B cell (primary cell): ENCODE measurements at regions not wholly inside any gene's neighbourhood (a gene's known extent, or its start where the extent isn't known, plus 50 kb on each side); places are given as distances from the start of the nearest gene placed in this dataset.

Experiments used
- ATAC-seq: fragments of 200-7000 bp; cut with Tn5 transposase; one replicate; pipeline ENCODE4 v1.10.0; 2021; ENCODE audit warnings: low read depth, mild to moderate bottlenecking, moderate number of reproducible peaks, moderate library complexity
- CTCF ChIA-PET: fragments of 350-600 bp; sonication (Branson Sonifier 250); formaldehyde crosslinking; loops from one replicate; lab custom pipeline; 2021; ENCODE audit warnings: antibody characterized with exemption, inconsistent platforms; lab: Charles Lee
- POLR2A ChIA-PET: fragments of 350-600 bp; sonication (Branson Sonifier 250); formaldehyde crosslinking; loops from one replicate; lab custom pipeline; 2021; ENCODE audit warnings: antibody characterized with exemption; lab: Charles Lee
- DNase-seq: peaks from one replicate; pipeline ENCODE4 v3.0.0; 2013
- H2AFZ ChIP-seq: 2 replicates; pipeline ENCODE4 v1.6.1; 2012; ENCODE audit warnings: mild to moderate bottlenecking, low read depth, low read length; ENCODE audit not compliant: insufficient read depth, poor library complexity, severe bottlenecking
- H3K27ac ChIP-seq, 2 donors: 1 replicate in 1 of 2; 2 replicates in 1 of 2; pipeline ENCODE4 v1.5.1; 2012 to 2013; ENCODE audit warnings: low read length in 2 of 2, mild to moderate bottlenecking in 2 of 2, moderate library complexity in 1 of 2
- H3K27me3 ChIP-seq, 4 experiments: fragments of 200-600 bp in 1 of 4; sonication (generic) in 1 of 4; replicated peaks in 1 of 4; 1 replicate in 2 of 4; 2 replicates in 2 of 4; pipeline versions ENCODE4 v1.6.1 to v1.7.0; 2013 to 2016; ENCODE audit warnings: low read length in 3 of 4, mild to moderate bottlenecking in 2 of 4, mixed read lengths in 1 of 4, moderate library complexity in 1 of 4; ENCODE audit not compliant: insufficient read depth in 4 of 4, control insufficient read depth in 3 of 4; ENCODE audit errors: control extremely low read depth in 1 of 4
- H3K36me3 ChIP-seq, 2 experiments: replicated peaks in 1 of 2; 1 replicate in 1 of 2; 2 replicates in 1 of 2; pipeline versions ENCODE4 v1.6.1 to v1.7.1; 2013; ENCODE audit warnings: low read length in 1 of 2; ENCODE audit not compliant: insufficient read depth in 2 of 2, control insufficient read depth in 1 of 2; ENCODE audit errors: control extremely low read depth in 1 of 2, extremely low read depth in 1 of 2
- H3K4me1 ChIP-seq, 2 donors: fragments of 200-600 bp in 1 of 2; sonication (generic) in 1 of 2; 1 replicate in 1 of 2; 2 replicates in 1 of 2; pipeline versions ENCODE4 v1.5.1 to v1.6.1; 2013 to 2017; ENCODE audit warnings: low read length in 2 of 2; ENCODE audit not compliant: control insufficient read depth in 2 of 2, insufficient read depth in 2 of 2
- H3K4me2 ChIP-seq: replicated peaks from 2 replicates; pipeline ENCODE3; 2012; ENCODE audit warnings: mild to moderate bottlenecking, low read depth, low read length; ENCODE audit not compliant: poor library complexity, severe bottlenecking
- H3K4me3 ChIP-seq, 5 experiments: fragments of 200-600 bp in 1 of 5; sonication (generic) in 1 of 5; 1 replicate in 3 of 5; 2 replicates in 2 of 5; pipeline versions ENCODE4 v1.5.1 to v1.7.0; 2011 to 2016; ENCODE audit warnings: low read length in 4 of 5, mild to moderate bottlenecking in 4 of 5, low read depth in 2 of 5, control low read depth in 1 of 5, moderate library complexity in 1 of 5; ENCODE audit not compliant: insufficient read depth in 1 of 5; ENCODE audit errors: control extremely low read depth in 1 of 5, extremely low read depth in 1 of 5
- H3K79me2 ChIP-seq: fragments of 200-600 bp; sonication (generic); one replicate; pipeline ENCODE4 v1.6.0; 2016; ENCODE audit warnings: low read length; ENCODE audit not compliant: control insufficient read depth, insufficient read depth
- H3K9ac ChIP-seq: fragments of 200-600 bp; sonication (generic); 2 replicates; pipeline ENCODE4 v1.6.1; 2017; ENCODE audit warnings: mild to moderate bottlenecking, low read length, moderate library complexity
- H3K9me3 ChIP-seq, 3 donors: one replicate each; pipeline versions ENCODE4 v1.6.1 to v1.7.1; 2013; ENCODE audit warnings: low read length in 2 of 3; ENCODE audit not compliant: control insufficient read depth in 2 of 3, insufficient read depth in 1 of 3; ENCODE audit errors: control extremely low read depth in 1 of 3
- H4K20me1 ChIP-seq: 2 replicates; pipeline ENCODE4 v1.6.0; 2012; ENCODE audit warnings: mild to moderate bottlenecking, low read length; ENCODE audit not compliant: insufficient read depth, control insufficient read depth, poor library complexity, severe bottlenecking
- H3K27ac Mint-ChIP-seq: one replicate; pipeline ENCODE4 v1.8.0; 2021; ENCODE audit warnings: mixed read lengths
- H3K27me3 Mint-ChIP-seq: one replicate; pipeline ENCODE4 v1.8.0; 2021; ENCODE audit warnings: mixed read lengths
- H3K4me1 Mint-ChIP-seq: one replicate; pipeline ENCODE4 v1.8.0; 2021; ENCODE audit warnings: mixed read lengths
- H3K4me3 Mint-ChIP-seq: one replicate; pipeline ENCODE4 v1.8.0; 2021; ENCODE audit warnings: mixed read lengths
- H3K9me3 Mint-ChIP-seq: one replicate; pipeline ENCODE4 v1.8.0; 2022; ENCODE audit warnings: mixed read lengths; ENCODE audit not compliant: insufficient read depth
- EZH2 ChIP-seq: IDR thresholded peaks from 2 replicates; pipeline ENCODE4 v1.6.1; 2012; ENCODE audit warnings: borderline replicate concordance, low read depth, mild to moderate bottlenecking, moderate library complexity, low read length; ENCODE audit not compliant: insufficient read depth, poor library complexity, severe bottlenecking
- WGBS: methylation state at CpG from one replicate; pipeline ENCODE4 v1.1.5; 2013; ENCODE audit warnings: missing lambda C conversion rate; ENCODE audit not compliant: insufficient coverage; 5-methylcytosine and 5-hydroxymethylcytosine counted together
- intact Hi-C: fragments of 100-400 bp; cut with micrococcal nuclease; formaldehyde crosslinking; loops from one replicate; pipeline ENCODE4 v1.10.0; 2022
- TF ChIP-seq, protein P1 (sequence below): fragments of 200-600 bp; IDR thresholded peaks from one replicate; pipeline ENCODE4 v1.8.0; 2022; ENCODE audit warnings: antibody characterized with exemption, mild to moderate bottlenecking

DNA sequence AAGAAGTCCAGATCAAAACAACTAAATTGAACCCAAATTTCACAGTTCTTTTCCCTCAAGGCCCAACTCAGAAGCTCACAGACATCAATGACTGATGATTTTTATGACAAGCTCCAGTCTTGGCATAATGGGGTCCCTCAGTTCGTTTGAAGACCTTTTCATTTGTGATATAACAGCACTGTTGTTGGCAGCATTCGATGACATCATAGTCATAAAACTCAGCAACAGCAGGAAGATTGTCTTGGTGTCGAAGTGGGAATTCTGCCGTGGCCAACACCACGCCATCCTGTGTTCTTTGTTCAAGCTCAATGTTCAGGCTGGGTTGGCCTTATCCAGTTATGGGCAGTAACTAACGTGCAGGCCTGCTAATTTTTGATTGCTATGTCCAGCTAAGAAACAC is 261.7 kb downstream of the C7orf25 start:
- CTCF ChIA-PET = no interaction called here
- TF ChIP-seq, protein P1, sequence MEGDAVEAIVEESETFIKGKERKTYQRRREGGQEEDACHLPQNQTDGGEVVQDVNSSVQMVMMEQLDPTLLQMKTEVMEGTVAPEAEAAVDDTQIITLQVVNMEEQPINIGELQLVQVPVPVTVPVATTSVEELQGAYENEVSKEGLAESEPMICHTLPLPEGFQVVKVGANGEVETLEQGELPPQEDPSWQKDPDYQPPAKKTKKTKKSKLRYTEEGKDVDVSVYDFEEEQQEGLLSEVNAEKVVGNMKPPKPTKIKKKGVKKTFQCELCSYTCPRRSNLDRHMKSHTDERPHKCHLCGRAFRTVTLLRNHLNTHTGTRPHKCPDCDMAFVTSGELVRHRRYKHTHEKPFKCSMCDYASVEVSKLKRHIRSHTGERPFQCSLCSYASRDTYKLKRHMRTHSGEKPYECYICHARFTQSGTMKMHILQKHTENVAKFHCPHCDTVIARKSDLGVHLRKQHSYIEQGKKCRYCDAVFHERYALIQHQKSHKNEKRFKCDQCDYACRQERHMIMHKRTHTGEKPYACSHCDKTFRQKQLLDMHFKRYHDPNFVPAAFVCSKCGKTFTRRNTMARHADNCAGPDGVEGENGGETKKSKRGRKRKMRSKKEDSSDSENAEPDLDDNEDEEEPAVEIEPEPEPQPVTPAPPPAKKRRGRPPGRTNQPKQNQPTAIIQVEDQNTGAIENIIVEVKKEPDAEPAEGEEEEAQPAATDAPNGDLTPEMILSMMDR = no peak
- no peak for TF ChIP-seq EZH2
- Histone ChIP-seq H3K27me3 (no peaks in the 10 kb centered on the region), H3K79me2 (no peaks in the 10 kb centered on the region), H3K4me2 (no peak overlapping the region), H3K27ac (no peak overlapping the region), H4K20me1 (no peaks in the 10 kb centered on the region), H3K4me1 (no peaks in the 10 kb centered on the region), H3K4me3 (no peak overlapping the region), H3K9me3 (no peaks in the 10 kb centered on the region), H2AFZ (no peak overlapping the region), H3K9ac (no peak overlapping the region), H3K36me3 (no peaks in the 10 kb centered on the region)
- H3K4me3 Mint-ChIP-seq = no peak overlapping the region
- H3K4me1 Mint-ChIP-seq = no peaks in the 10 kb centered on the region
- ATAC-seq (no peak), DNase-seq (no peak)
- no peaks in the 10 kb centered on the region for H3K9me3 Mint-ChIP-seq
- intact Hi-C loops = no loop called here
- POLR2A ChIA-PET = no interaction called here
- H3K27me3 Mint-ChIP-seq = peaks cover 3% of the 10 kb centered on the region
- H3K27ac Mint-ChIP-seq = no peak overlapping the region
- 83% methylated on average over 5 of the region's 6 CpGs for WGBS

DNA sequence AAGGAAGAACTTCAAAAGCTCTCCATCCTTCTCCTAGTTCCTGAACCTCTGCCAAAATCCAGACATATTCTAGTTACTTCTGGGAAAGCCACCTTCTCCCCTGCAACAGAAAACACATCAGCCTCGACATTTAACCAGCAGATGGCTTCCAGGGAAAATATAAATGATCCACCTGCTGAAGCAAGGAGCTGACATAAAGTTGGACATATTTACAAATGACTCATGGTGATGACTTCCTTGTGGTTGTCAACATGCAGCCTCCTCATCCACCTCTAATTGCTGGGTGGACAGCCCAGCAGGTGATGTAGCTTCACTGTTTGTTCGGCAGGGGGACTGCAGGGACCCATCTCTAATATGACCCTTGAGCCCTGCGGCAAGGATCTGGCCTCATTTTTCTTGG is 266.0 kb downstream of the C7orf25 start:
- no peaks in the 10 kb centered on the region for H4K20me1 ChIP-seq
- no peaks in the 10 kb centered on the region for H3K79me2 ChIP-seq
- H3K27me3 ChIP-seq = peaks cover 0 to 6% (median 0%) of the 10 kb centered on the region in 4 experiments
- DNase-seq (no peak), ATAC-seq (no peak)
- no peak overlapping the region for H3K27ac Mint-ChIP-seq
- no peak overlapping the region for H3K9ac ChIP-seq
- no peak overlapping the region for H3K4me3 ChIP-seq
- no peak for TF ChIP-seq EZH2
- TF ChIP-seq, protein P1 = no peak
- H3K4me2 ChIP-seq = no peak overlapping the region
- H3K9me3 ChIP-seq = peaks cover 0 to 5% (median 0%) of the 10 kb centered on the region in 3 donors
- H3K36me3 ChIP-seq = no peaks in the 10 kb centered on the region
- 75% methylated on average over 1 of the region's 3 CpGs for WGBS
- peaks cover 3% of the 10 kb centered on the region for H3K27me3 Mint-ChIP-seq
- no peak overlapping the region for H3K4me3 Mint-ChIP-seq
- H3K27ac ChIP-seq = no peak overlapping the region
- intact Hi-C loops = no loop called here
- H3K4me1 Mint-ChIP-seq = no peaks in the 10 kb centered on the region
- no peaks in the 10 kb centered on the region for H3K9me3 Mint-ChIP-seq
- no peaks in the 10 kb centered on the region for H3K4me1 ChIP-seq
- no peak overlapping the region for H2AFZ ChIP-seq
- CTCF ChIA-PET = no interaction called here
- POLR2A ChIA-PET = no interaction called here
